ENCODE measurements at regions not wholly inside any gene's neighbourhood (a gene's known extent, or its start where the extent isn't known, plus 50 kb on each side); places are given as distances from the start of the nearest gene placed in this dataset.
"Not testable (repeated sequence)": the region's sequence is repeated elsewhere in the genome, so short reads cannot be mapped to it uniquely, and the experiment has no call there.

- DNase-seq (ENCODE audit: low spot score): no peak
These were observed 257.9 kb downstream of the OSR1 start for GRCh38 chr2:19100570-19100969.

GRCh38 chr2:19099181-19099580, 259.2 kb downstream of the OSR1 start:
- no peak for DNase-seq (ENCODE audit: low spot score)

- DNase-seq (ENCODE audit: low spot score): no peak
These were observed 259.8 kb downstream of the OSR1 start for GRCh38 chr2:19098467-19099160.

- DNase-seq (ENCODE audit: low spot score): not testable (repeated sequence)
These were observed 268.9 kb downstream of the OSR1 start for GRCh38 chr2:19089476-19089875.

GRCh38 chr2:19086231-19086651, 272.2 kb downstream of the OSR1 start:
- DNase-seq (ENCODE audit: low spot score): no peak

- no peak for DNase-seq (ENCODE audit: low spot score)
These were observed 279.7 kb downstream of the OSR1 start for GRCh38 chr2:19078709-19079108.

GRCh38 chr2:19073522-19073921, 284.9 kb downstream of the OSR1 start:
- DNase-seq (ENCODE audit: low spot score): peak; percentile 59

GRCh38 chr2:19072161-19072560, 286.3 kb downstream of the OSR1 start:
- DNase-seq (ENCODE audit: low spot score): no peak

GRCh38 chr2:19070886-19071285, 287.5 kb downstream of the OSR1 start:
- DNase-seq (ENCODE audit: low spot score): no peak

- no peak for DNase-seq (ENCODE audit: low spot score)
These were observed 290.2 kb downstream of the OSR1 start for GRCh38 chr2:19068206-19068605.

GRCh38 chr2:19062370-19062769, 296.1 kb downstream of the OSR1 start:
- no peak for DNase-seq (ENCODE audit: low spot score)

- no peak for DNase-seq (ENCODE audit: low spot score)
These were observed 299.3 kb downstream of the OSR1 start for GRCh38 chr2:19059076-19059475.

GRCh38 chr2:19051203-19051831, 307.1 kb downstream of the OSR1 start:
- DNase-seq (ENCODE audit: low spot score): no peak

GRCh38 chr2:19050354-19050753, 308.1 kb downstream of the OSR1 start:
- no peak for DNase-seq (ENCODE audit: low spot score)

- DNase-seq (ENCODE audit: low spot score): no peak
These were observed 309.7 kb downstream of the OSR1 start for GRCh38 chr2:19048593-19049266.

GRCh38 chr2:19046986-19047780, 311.2 kb downstream of the OSR1 start:
- DNase-seq (ENCODE audit: low spot score): peak; percentile 16

- DNase-seq (ENCODE audit: low spot score): no peak
These were observed 313.3 kb downstream of the OSR1 start for GRCh38 chr2:19045151-19045550.

- DNase-seq (ENCODE audit: low spot score): no peak
These were observed 314.5 kb downstream of the OSR1 start for GRCh38 chr2:19043893-19044292.

GRCh38 chr2:19041434-19042041, 316.9 kb downstream of the OSR1 start:
- DNase-seq (ENCODE audit: low spot score): no peak

- peak; percentile 47 for DNase-seq (ENCODE audit: low spot score)
These were observed 320.1 kb downstream of the OSR1 start for GRCh38 chr2:19038071-19039015.

- no peak for DNase-seq (ENCODE audit: low spot score)
These were observed 322.3 kb downstream of the OSR1 start for GRCh38 chr2:19036091-19036490.

All from AG20443 (cell line).